Fibroblast of pulmonary artery (primary cell): ENCODE measurements at regions not wholly inside any gene's neighbourhood (a gene's known extent, or its start where the extent isn't known, plus 50 kb on each side); places are given as distances from the start of the nearest gene placed in this dataset.
A peak's percentile ranks its signal among the peaks of the same experiment; 100 is the strongest.

Source experiments
- DNase-seq: peaks from one replicate; pipeline ENCODE4 v3.0.0-alpha.2; 2010; ENCODE audit warnings: low read depth
- H3K4me3 ChIP-seq: replicated peaks from 2 replicates; pipeline ENCODE4 v1.5.1; 2011; ENCODE audit warnings: low read depth, mild to moderate bottlenecking, control low read depth, low read length, moderate library complexity
- CTCF ChIP-seq: IDR thresholded peaks from 2 replicates; pipeline ENCODE4 v1.5.1; 2011; ENCODE audit warnings: mild to moderate bottlenecking, control low read depth, low read length, inconsistent platforms; ENCODE audit errors: missing control alignments

GRCh38 chr15:45794304-45794703 lies 159.5 kb downstream of the SQOR start:
- TF ChIP-seq CTCF = no peak
- no peak for DNase-seq
- no peak overlapping the region for H3K4me3 ChIP-seq

GRCh38 chr15:45794712-45795439 lies 160.0 kb downstream of the SQOR start:
- no peak for TF ChIP-seq CTCF
- no peak for DNase-seq
- no peak overlapping the region for H3K4me3 ChIP-seq

- TF ChIP-seq CTCF = peak; percentile 83
- peak; percentile 80 for DNase-seq
- no peak overlapping the region for H3K4me3 ChIP-seq
Measured at GRCh38 chr15:45795440-45796069, 160.7 kb downstream of the SQOR start.

- no peak for TF ChIP-seq CTCF
- no peak for DNase-seq
- no peak overlapping the region for H3K4me3 ChIP-seq
Measured at GRCh38 chr15:45796433-45796832, 161.6 kb downstream of the SQOR start.

- H3K4me3 ChIP-seq = no peak overlapping the region
- DNase-seq = no peak
- no peak for TF ChIP-seq CTCF
Measured at GRCh38 chr15:45799508-45799907, 164.7 kb downstream of the SQOR start.

- DNase-seq = peak; percentile 64
- TF ChIP-seq CTCF = no peak
- no peak overlapping the region for H3K4me3 ChIP-seq
Measured at GRCh38 chr15:45801543-45801942, 166.7 kb downstream of the SQOR start.

GRCh38 chr15:45802140-45802539 lies 167.3 kb downstream of the SQOR start:
- peak; percentile 0 for TF ChIP-seq CTCF
- DNase-seq = no peak
- H3K4me3 ChIP-seq = no peak overlapping the region
